Upper lobe of right lung (tissue), 1 donor: ENCODE measurements at regions not wholly inside any gene's neighbourhood (a gene's known extent, or its start where the extent isn't known, plus 50 kb on each side); places are given as distances from the start of the nearest gene placed in this dataset.

Experiments used
- ATAC-seq: fragments of 200-7000 bp; cut with Tn5 transposase; one replicate; pipeline ENCODE4 v1.9.1; 2020; ENCODE audit warnings: mild to moderate bottlenecking, moderate library complexity
- DNase-seq: peaks from one replicate; pipeline ENCODE4 v3.0.0-alpha.2; 2020
- H3K27ac ChIP-seq: fragments of 200-600 bp; one replicate; pipeline ENCODE4 v1.8.0; 2022
- H3K27me3 ChIP-seq: fragments of 200-600 bp; one replicate; pipeline ENCODE4 v1.8.0; 2022; ENCODE audit warnings: mild to moderate bottlenecking
- H3K36me3 ChIP-seq: fragments of 200-600 bp; one replicate; pipeline ENCODE4 v1.8.0; 2022
- H3K4me1 ChIP-seq: fragments of 200-600 bp; one replicate; pipeline ENCODE4 v1.8.0; 2022
- H3K4me3 ChIP-seq: fragments of 200-600 bp; one replicate; pipeline ENCODE4 v1.8.0; 2022; ENCODE audit warnings: mild to moderate bottlenecking
- H3K9me3 ChIP-seq: fragments of 200-600 bp; one replicate; pipeline ENCODE4 v1.8.0; 2022
- CTCF ChIP-seq: fragments of 200-600 bp; IDR thresholded peaks from one replicate; pipeline ENCODE4 v1.8.0; 2022; ENCODE audit warnings: antibody characterized with exemption
- intact Hi-C: fragments of 100-400 bp; cut with DNase I; formaldehyde crosslinking; loops from one replicate; pipeline ENCODE4 v1.11.0; 2022
- donor health status: DM: no; HTN: yes; CAD: no; lungs with severe emphysema.

GRCh38 chr2:10240911-10241610, 61.6 kb upstream of the HPCAL1 start:
- Histone ChIP-seq H3K27ac (no peak overlapping the region), H3K4me1 (no peaks in the 10 kb centered on the region), H3K27me3 (no peaks in the 10 kb centered on the region), H3K9me3 (no peaks in the 10 kb centered on the region), H3K4me3 (no peak overlapping the region), H3K36me3 (no peaks in the 10 kb centered on the region)
- DNase-seq (peak; percentile 57), ATAC-seq (no peak)
- TF ChIP-seq CTCF = no peak
- intact Hi-C loops = no loop called here

- H3K27ac ChIP-seq = no peak overlapping the region
- no peaks in the 10 kb centered on the region for H3K27me3 ChIP-seq
- DNase-seq (peak; percentile 60), ATAC-seq (no peak)
- H3K36me3 ChIP-seq = no peaks in the 10 kb centered on the region
- H3K4me1 ChIP-seq = no peaks in the 10 kb centered on the region
- no peak for TF ChIP-seq CTCF
- no peak overlapping the region for H3K4me3 ChIP-seq
- no peaks in the 10 kb centered on the region for H3K9me3 ChIP-seq
- intact Hi-C loops = no loop called here
These were observed 60.9 kb upstream of the HPCAL1 start for GRCh38 chr2:10241641-10242430.

GRCh38 chr2:10242451-10242850, 60.3 kb upstream of the HPCAL1 start:
- TF ChIP-seq CTCF = no peak
- no peak for ATAC-seq
- intact Hi-C loops = no loop called here
- Histone ChIP-seq H3K36me3 (no peaks in the 10 kb centered on the region), H3K4me3 (no peak overlapping the region), H3K9me3 (no peaks in the 10 kb centered on the region), H3K4me1 (no peaks in the 10 kb centered on the region), H3K27me3 (no peaks in the 10 kb centered on the region), H3K27ac (no peak overlapping the region)
- DNase-seq = peak; percentile 52

GRCh38 chr2:10242998-10243925, 59.4 kb upstream of the HPCAL1 start:
- ATAC-seq (no peak), DNase-seq (peak; percentile 47)
- no peaks in the 10 kb centered on the region for H3K27me3 ChIP-seq
- no peak for TF ChIP-seq CTCF
- no peaks in the 10 kb centered on the region for H3K9me3 ChIP-seq
- no peak overlapping the region for H3K4me3 ChIP-seq
- H3K36me3 ChIP-seq = no peaks in the 10 kb centered on the region
- no peaks in the 10 kb centered on the region for H3K4me1 ChIP-seq
- intact Hi-C loops = no loop called here
- no peak overlapping the region for H3K27ac ChIP-seq

GRCh38 chr2:10243926-10244270, 58.8 kb upstream of the HPCAL1 start:
- Histone ChIP-seq H3K4me1 (no peaks in the 10 kb centered on the region), H3K27ac (no peak overlapping the region), H3K4me3 (no peak overlapping the region), H3K36me3 (no peaks in the 10 kb centered on the region), H3K9me3 (no peaks in the 10 kb centered on the region), H3K27me3 (no peaks in the 10 kb centered on the region)
- DNase-seq (peak; percentile 45), ATAC-seq (no peak)
- intact Hi-C loops = no loop called here
- TF ChIP-seq CTCF = no peak
